ENCODE measurements at regions not wholly inside any gene's neighbourhood (a gene's known extent, or its start where the extent isn't known, plus 50 kb on each side); places are given as distances from the start of the nearest gene placed in this dataset.

GRCh38 chr5:99063737-99064136 is 134.9 kb upstream of the CHD1 start:
- no peak for TF ChIP-seq CTCF (IDR thresholded peaks at IDR 0.05)
- TF ChIP-seq POLR2AphosphoS5 (IDR thresholded peaks at IDR 0.05), result no peak
- no peak for TF ChIP-seq POLR2A (IDR thresholded peaks at IDR 0.05)
